NT2/D1 (cell line): ENCODE measurements at regions not wholly inside any gene's neighbourhood (a gene's known extent, or its start where the extent isn't known, plus 50 kb on each side); places are given as distances from the start of the nearest gene placed in this dataset.

Experiments
- YY1 ChIP-seq: IDR thresholded peaks from 2 replicates; pipeline ENCODE4 v1.6.1; 2011; ENCODE audit not compliant: insufficient read length, insufficient read depth
- ZNF274 ChIP-seq: IDR thresholded peaks from 2 replicates; pipeline ENCODE4 v1.6.1; 2011; ENCODE audit warnings: mild to moderate bottlenecking, low read depth, low read length

DNA sequence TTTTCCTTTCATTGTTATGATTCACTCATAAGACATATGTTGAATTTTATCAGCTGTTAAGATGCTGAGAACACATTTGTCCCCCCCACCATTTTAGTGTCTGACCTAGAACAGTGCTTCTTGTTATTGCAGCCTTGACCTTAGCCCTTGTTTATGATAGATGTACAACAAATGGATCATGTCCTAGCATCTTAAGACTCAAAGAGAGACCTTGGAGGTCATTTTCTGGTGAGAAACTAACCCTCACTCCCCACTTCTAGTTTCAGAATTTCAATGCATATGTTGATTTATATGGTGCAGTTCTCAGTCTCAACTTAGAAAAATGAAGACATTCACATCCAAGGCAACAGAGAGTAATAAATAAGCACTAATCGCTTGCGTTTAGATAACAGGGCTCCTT lies 391.2 kb downstream of the AEBP2 start:
- TF ChIP-seq YY1 (no peak), ZNF274 (no peak)
